Type B pancreatic cell (in vitro differentiated cells): ENCODE measurements at regions not wholly inside any gene's neighbourhood (a gene's known extent, or its start where the extent isn't known, plus 50 kb on each side); places are given as distances from the start of the nearest gene placed in this dataset.

Source experiments
- DNase-seq: peaks from one replicate; pipeline ENCODE4 v3.0.0; 2021; ENCODE audit warnings: mixed read lengths; ENCODE audit not compliant: unreplicated experiment; ENCODE audit errors: extremely low spot score
- H3K27ac Mint-ChIP-seq: 2 replicates; pipeline ENCODE4 v1.8.0; 2021; ENCODE audit warnings: mild to moderate bottlenecking, mixed read lengths
- H3K27me3 Mint-ChIP-seq: 2 replicates; pipeline ENCODE4 v1.8.0; 2021; ENCODE audit warnings: mixed read lengths
- H3K36me3 Mint-ChIP-seq: 2 replicates; pipeline ENCODE4 v1.8.0; 2021; ENCODE audit warnings: mixed read lengths
- H3K4me1 Mint-ChIP-seq: one replicate; pipeline ENCODE4 v1.8.0; 2021; ENCODE audit warnings: mixed read lengths; ENCODE audit not compliant: unreplicated experiment
- H3K4me3 Mint-ChIP-seq: 2 replicates; pipeline ENCODE4 v1.8.0; 2021; ENCODE audit warnings: mild to moderate bottlenecking, mixed read lengths
- H3K9me3 Mint-ChIP-seq: 2 replicates; pipeline ENCODE4 v1.8.0; 2021; ENCODE audit warnings: mixed read lengths
- CTCF ChIP-seq: fragments of 200-600 bp; sonication (generic); conservative IDR thresholded peaks from 2 replicates; pipeline ENCODE4 v1.5.0; 2021; ENCODE audit warnings: antibody characterized with exemption, mild to moderate bottlenecking

DNA sequence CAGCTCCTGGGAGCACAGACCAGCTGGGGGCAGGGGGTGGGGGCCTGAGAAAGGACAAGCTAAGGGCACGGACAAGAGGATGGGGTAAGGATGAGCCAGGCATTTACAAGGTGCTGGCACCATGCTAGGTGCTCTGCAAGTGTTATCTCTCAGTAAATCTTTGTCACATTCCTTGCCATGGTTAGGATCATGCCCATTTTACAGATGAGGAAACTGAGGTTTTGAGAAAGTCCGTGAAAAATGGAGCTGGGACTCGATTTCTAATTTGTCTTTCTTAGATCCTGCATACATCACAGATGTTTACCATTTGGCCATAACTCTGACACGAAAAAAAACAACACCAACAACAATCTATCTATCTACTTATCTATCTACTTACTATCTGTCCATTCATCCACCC, 429.7 kb downstream of the MIAT start:
- Mint-ChIP-seq H3K27ac (no peak overlapping the region), H3K27me3 (peaks cover 34% of the 10 kb centered on the region), H3K4me3 (no peak overlapping the region), H3K4me1 (peaks cover 7% of the 10 kb centered on the region), H3K9me3 (no peaks in the 10 kb centered on the region), H3K36me3 (no peaks in the 10 kb centered on the region)
- TF ChIP-seq CTCF, result no peak
- no peak for DNase-seq

- TF ChIP-seq CTCF, result no peak
- H3K27ac Mint-ChIP-seq, result no peak overlapping the region
- peaks cover 32% of the 10 kb centered on the region for H3K27me3 Mint-ChIP-seq
- DNase-seq, result no peak
- H3K4me3 Mint-ChIP-seq, result no peak overlapping the region
- H3K9me3 Mint-ChIP-seq, result no peaks in the 10 kb centered on the region
- peaks cover 7% of the 10 kb centered on the region for H3K4me1 Mint-ChIP-seq
- H3K36me3 Mint-ChIP-seq, result no peaks in the 10 kb centered on the region
These were observed 430.6 kb downstream of the MIAT start for GRCh38 chr22:27088026-27088425.

- no peak overlapping the region for H3K4me3 Mint-ChIP-seq
- no peak overlapping the region for H3K27ac Mint-ChIP-seq
- no peak for TF ChIP-seq CTCF
- no peaks in the 10 kb centered on the region for H3K36me3 Mint-ChIP-seq
- H3K27me3 Mint-ChIP-seq, result peaks cover 26% of the 10 kb centered on the region
- no peaks in the 10 kb centered on the region for H3K9me3 Mint-ChIP-seq
- peaks cover 7% of the 10 kb centered on the region for H3K4me1 Mint-ChIP-seq
- no peak for DNase-seq
These were observed 431.9 kb downstream of the MIAT start for GRCh38 chr22:27089264-27089663.

- Mint-ChIP-seq H3K27me3 (peaks cover 15% of the 10 kb centered on the region), H3K4me3 (no peak overlapping the region), H3K27ac (no peak overlapping the region), H3K4me1 (peaks cover 7% of the 10 kb centered on the region), H3K9me3 (no peaks in the 10 kb centered on the region), H3K36me3 (no peaks in the 10 kb centered on the region)
- TF ChIP-seq CTCF, result no peak
- no peak for DNase-seq
These were observed 433.2 kb downstream of the MIAT start for GRCh38 chr22:27090611-27091011.

GRCh38 chr22:27093422-27093821, 436.0 kb downstream of the MIAT start:
- no peak for DNase-seq
- H3K36me3 Mint-ChIP-seq, result no peaks in the 10 kb centered on the region
- H3K4me3 Mint-ChIP-seq, result no peak overlapping the region
- H3K4me1 Mint-ChIP-seq, result peaks cover 13% of the 10 kb centered on the region
- no peak for TF ChIP-seq CTCF
- no peak overlapping the region for H3K27ac Mint-ChIP-seq
- H3K9me3 Mint-ChIP-seq, result no peaks in the 10 kb centered on the region
- H3K27me3 Mint-ChIP-seq, result peaks cover 15% of the 10 kb centered on the region
